22Rv1 (cell line): ENCODE measurements at regions not wholly inside any gene's neighbourhood (a gene's known extent, or its start where the extent isn't known, plus 50 kb on each side); places are given as distances from the start of the nearest gene placed in this dataset.

Source experiments
- H3K27ac ChIP-seq: fragments of 450-650 bp; 2 replicates; pipeline ENCODE4 v1.5.1; 2017
- ZFX ChIP-seq: fragments of 450-650 bp; IDR thresholded peaks from 2 replicates; pipeline ENCODE4 v1.6.1; 2017; ENCODE audit warnings: antibody characterized with exemption, borderline replicate concordance
- TF ChIP-seq, protein P1 (sequence below): fragments of 450-650 bp; IDR thresholded peaks from 2 replicates; pipeline ENCODE4 v1.5.1; 2017; ENCODE audit warnings: mild to moderate bottlenecking

DNA sequence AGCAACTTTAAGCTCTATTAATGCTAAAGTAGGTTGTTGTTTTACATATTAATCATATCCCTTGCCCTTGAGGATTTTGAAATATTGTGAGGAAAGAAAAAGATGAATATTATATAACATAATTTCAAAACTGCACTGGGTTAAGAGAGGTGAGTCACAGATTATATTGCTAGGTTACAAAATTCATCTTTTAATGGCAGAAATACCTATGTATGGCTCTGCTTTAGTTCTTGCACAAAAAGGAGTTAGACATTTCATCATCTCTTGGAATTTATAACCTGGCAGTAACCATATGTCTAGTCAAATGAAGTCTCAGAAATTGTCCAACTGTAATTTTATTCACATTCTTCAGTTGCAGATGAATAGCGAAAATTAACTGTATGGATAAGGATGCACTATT, 2041.1 kb downstream of the OLFM4 start:
- H3K27ac ChIP-seq, result no peak overlapping the region
- no peak for TF ChIP-seq ZFX
- TF ChIP-seq, protein P1, sequence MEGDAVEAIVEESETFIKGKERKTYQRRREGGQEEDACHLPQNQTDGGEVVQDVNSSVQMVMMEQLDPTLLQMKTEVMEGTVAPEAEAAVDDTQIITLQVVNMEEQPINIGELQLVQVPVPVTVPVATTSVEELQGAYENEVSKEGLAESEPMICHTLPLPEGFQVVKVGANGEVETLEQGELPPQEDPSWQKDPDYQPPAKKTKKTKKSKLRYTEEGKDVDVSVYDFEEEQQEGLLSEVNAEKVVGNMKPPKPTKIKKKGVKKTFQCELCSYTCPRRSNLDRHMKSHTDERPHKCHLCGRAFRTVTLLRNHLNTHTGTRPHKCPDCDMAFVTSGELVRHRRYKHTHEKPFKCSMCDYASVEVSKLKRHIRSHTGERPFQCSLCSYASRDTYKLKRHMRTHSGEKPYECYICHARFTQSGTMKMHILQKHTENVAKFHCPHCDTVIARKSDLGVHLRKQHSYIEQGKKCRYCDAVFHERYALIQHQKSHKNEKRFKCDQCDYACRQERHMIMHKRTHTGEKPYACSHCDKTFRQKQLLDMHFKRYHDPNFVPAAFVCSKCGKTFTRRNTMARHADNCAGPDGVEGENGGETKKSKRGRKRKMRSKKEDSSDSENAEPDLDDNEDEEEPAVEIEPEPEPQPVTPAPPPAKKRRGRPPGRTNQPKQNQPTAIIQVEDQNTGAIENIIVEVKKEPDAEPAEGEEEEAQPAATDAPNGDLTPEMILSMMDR, result no peak

DNA sequence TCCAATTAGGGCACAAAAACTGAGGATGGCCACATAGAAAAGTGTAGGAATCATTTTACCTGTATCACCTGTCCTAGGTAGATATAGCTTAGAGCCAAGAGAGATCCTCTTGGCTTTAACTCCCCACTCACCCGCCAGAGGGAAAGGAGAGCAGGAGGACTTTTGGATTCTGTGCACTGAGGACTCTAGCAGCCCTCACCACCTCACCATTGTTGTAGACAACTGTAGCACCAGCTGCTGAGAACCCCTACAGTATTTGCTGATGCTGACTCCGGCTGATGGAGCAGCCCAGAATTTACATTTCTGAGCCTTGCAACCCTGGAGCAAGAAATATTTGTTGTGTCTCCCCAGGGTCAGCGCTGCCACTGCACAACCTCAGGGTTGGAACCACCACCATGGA, 2044.4 kb downstream of the OLFM4 start:
- TF ChIP-seq ZFX, result no peak
- TF ChIP-seq, protein P1, result no peak
- H3K27ac ChIP-seq, result no peak overlapping the region

DNA sequence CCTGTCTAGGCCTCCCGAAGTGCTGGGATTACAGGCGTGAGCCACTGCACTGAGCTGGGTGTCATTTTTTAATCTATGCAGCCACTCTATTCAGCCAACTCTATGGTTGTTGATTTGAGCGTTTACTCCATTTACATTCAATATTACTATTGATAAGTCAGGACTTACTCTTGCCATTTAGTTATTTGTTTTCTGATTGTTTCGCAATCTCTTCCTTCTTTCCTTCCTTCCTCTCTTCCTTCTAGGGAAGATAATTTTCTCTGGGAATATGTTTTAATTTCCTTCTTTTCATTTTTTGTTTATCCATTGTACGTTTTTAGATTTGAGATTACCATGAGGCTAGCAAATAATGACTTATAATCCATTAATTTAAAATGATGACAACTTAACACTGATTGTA, 2056.0 kb downstream of the OLFM4 start:
- no peak for TF ChIP-seq ZFX
- TF ChIP-seq, protein P1, result no peak
- H3K27ac ChIP-seq, result no peak overlapping the region

DNA sequence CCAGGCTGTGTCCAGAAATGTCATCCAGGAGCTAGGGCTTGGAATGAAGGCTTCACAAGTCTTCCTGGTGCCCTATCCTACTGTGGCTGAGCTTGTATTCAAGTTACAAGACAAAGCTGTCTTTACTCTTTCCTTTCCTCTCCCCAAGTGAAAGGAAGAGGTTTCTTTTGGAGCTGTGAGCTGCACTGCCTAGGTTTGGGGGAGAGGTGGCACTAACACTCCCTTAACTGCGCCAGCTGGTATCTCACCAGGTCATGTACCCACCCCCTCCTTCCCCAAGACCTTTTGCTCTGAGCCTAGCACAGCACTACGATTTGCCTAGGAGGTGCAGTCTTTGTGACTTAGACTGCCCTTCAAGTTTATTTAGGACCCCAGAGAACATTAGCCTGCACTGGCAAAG, 2053.6 kb upstream of the PRR20A start:
- H3K27ac ChIP-seq, result no peak overlapping the region
- TF ChIP-seq, protein P1, result no peak
- no peak for TF ChIP-seq ZFX

DNA sequence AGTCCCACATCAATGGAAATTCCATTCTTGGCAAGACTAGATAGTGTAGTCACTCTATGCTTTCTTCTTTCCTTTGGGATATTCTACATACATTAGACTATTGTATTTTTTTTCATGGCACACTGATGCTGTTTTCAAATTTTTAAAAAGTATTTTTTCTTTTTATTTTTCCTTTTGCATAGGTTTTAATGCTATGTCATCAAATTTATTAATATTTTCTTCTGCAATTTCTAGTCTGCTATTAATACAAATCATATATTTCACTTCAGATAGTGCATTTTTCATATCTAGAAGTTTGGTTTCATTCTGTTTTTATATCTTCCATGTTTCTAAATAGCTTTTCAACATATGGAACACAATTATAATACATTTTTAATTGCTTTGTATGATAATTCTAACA, 2050.1 kb upstream of the PRR20A start:
- no peak for TF ChIP-seq ZFX
- TF ChIP-seq, protein P1, result no peak
- H3K27ac ChIP-seq, result no peak overlapping the region

DNA sequence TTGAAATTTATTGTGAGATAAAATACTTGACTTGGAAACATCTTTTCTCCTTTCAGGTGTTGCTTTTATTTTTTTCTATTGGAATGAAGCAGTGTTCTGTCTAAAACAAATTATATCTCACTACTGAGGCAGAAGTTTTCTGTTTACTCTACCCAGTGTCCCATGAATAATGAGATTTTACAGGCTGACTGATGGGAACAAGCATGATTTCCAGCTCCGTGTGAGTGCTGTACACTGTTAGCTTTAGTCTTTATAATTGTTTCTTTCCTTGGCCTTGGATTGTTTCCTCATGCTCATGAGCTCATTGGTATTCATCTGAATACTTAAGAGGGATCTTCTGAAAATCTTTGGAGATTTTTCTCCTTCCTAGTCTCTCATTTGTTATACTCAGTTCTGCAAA, 2049.5 kb upstream of the PRR20A start:
- TF ChIP-seq ZFX, result no peak
- TF ChIP-seq, protein P1, result no peak
- no peak overlapping the region for H3K27ac ChIP-seq

DNA sequence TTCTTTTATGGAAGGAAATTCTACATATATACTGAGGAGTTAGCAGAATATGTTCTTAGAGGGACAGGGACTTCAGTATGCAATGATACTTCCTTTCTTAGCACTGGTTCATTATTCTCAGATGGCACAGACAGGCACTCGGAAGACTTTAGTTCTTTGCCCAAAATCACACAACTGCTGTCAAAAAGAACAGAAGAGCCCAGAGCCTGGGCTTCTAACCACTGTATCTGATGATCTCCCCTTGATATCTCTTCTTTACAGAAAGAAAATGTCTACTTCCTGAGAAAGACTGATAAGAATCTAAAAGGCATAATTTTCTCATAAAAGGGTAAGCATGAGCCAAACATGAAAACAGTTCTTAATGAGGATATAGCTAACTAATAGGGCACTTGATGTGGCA, 2034.2 kb upstream of the PRR20A start:
- TF ChIP-seq ZFX, result no peak
- TF ChIP-seq, protein P1, result no peak
- H3K27ac ChIP-seq, result no peak overlapping the region
